Smooth muscle cell (in vitro differentiated cells): ENCODE measurements at regions not wholly inside any gene's neighbourhood (a gene's known extent, or its start where the extent isn't known, plus 50 kb on each side); places are given as distances from the start of the nearest gene placed in this dataset.

Source experiments
- DNase-seq: peaks from one replicate; lab custom pipeline; 2025; ENCODE audit not compliant: unreplicated experiment; lab: John Stamatoyannopoulos, UW
- H2AFZ ChIP-seq: fragments of 200-600 bp; sonication (generic); 2 replicates; pipeline ENCODE4 v1.6.0; 2016; ENCODE audit warnings: antibody characterized with exemption, low read depth, mild to moderate bottlenecking
- H3F3A ChIP-seq: fragments of 200-600 bp; sonication (generic); 2 replicates; pipeline ENCODE4 v1.6.0; 2017; ENCODE audit warnings: antibody characterized with exemption, low read depth
- H3K27ac ChIP-seq: fragments of 200-600 bp; sonication (generic); 2 replicates; pipeline ENCODE4 v1.5.1; 2016; ENCODE audit warnings: low read depth, mild to moderate bottlenecking
- H3K27me3 ChIP-seq: fragments of 200-600 bp; sonication (generic); 2 replicates; pipeline ENCODE4 v1.6.1; 2016; ENCODE audit warnings: low read depth, mild to moderate bottlenecking
- H3K36me3 ChIP-seq: fragments of 200-600 bp; sonication (generic); 2 replicates; pipeline ENCODE4 v1.5.1; 2016; ENCODE audit warnings: low read depth
- H3K4me1 ChIP-seq: fragments of 200-600 bp; sonication (generic); 2 replicates; pipeline ENCODE4 v1.5.1; 2016; ENCODE audit warnings: low read depth
- H3K4me2 ChIP-seq: fragments of 200-600 bp; sonication (generic); 2 replicates; pipeline ENCODE4 v1.6.0; 2016; ENCODE audit warnings: mild to moderate bottlenecking
- H3K4me3 ChIP-seq: fragments of 200-600 bp; sonication (generic); 2 replicates; pipeline ENCODE4 v1.5.1; 2016; ENCODE audit warnings: mild to moderate bottlenecking
- H3K79me2 ChIP-seq: fragments of 200-600 bp; sonication (generic); 2 replicates; pipeline ENCODE4 v1.6.0; 2016; ENCODE audit warnings: low read depth, mild to moderate bottlenecking
- H3K9ac ChIP-seq: fragments of 200-600 bp; sonication (generic); 2 replicates; pipeline ENCODE4 v1.6.0; 2016; ENCODE audit warnings: low read depth
- H3K9me3 ChIP-seq: fragments of 200-600 bp; sonication (generic); replicated peaks from 2 replicates; pipeline ENCODE4 v1.5.1; 2016; ENCODE audit warnings: low read depth
- H4K20me1 ChIP-seq: fragments of 200-600 bp; sonication (generic); 2 replicates; pipeline ENCODE4 v1.6.0; 2016; ENCODE audit warnings: low read depth
- WGBS: methylation state at CpG from one replicate; pipeline ENCODE4 v1.1.7; 2016; ENCODE audit warnings: low lambda C conversion rate; 5-methylcytosine and 5-hydroxymethylcytosine counted together
- TF ChIP-seq, protein P1 (sequence below): fragments of 200-600 bp; sonication (generic); IDR thresholded peaks from 2 replicates; pipeline ENCODE4 v1.5.1; 2017; ENCODE audit warnings: borderline replicate concordance, mild to moderate bottlenecking, antibody characterized with exemption; ENCODE audit not compliant: insufficient read depth, poor library complexity, severe bottlenecking

DNA sequence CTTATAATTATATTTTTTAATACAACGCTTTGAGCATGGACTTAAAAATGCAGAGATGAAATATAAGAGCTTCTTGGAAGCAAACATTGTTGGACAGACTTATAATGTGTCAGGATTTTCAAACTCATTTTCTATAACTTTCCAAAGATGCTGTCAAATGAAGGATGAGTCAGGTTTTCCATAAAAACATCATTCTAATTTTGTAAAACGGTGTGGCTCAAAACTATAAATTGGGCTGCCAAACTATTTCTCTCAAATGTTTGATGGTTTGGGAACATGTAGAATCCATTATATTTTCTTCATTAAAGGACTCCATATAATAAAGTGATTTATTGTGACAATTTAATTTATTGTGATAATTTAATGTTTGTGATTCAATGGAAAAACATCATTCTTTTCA, 511.2 kb downstream of the USP25 start:
- Histone ChIP-seq H3K36me3 (no peaks in the 10 kb centered on the region), H3K9me3 (no peaks in the 10 kb centered on the region), H2AFZ (no peak overlapping the region), H3K27ac (no peak overlapping the region), H3K4me1 (no peaks in the 10 kb centered on the region), H4K20me1 (no peaks in the 10 kb centered on the region), H3K4me3 (no peak overlapping the region), H3K9ac (no peak overlapping the region), H3K27me3 (no peaks in the 10 kb centered on the region), H3K79me2 (no peaks in the 10 kb centered on the region), H3K4me2 (no peak overlapping the region), H3F3A (no peaks in the 10 kb centered on the region)
- WGBS, result 90% methylated on average over 2 of the region's 2 CpGs
- no peak for DNase-seq
- TF ChIP-seq, protein P1, sequence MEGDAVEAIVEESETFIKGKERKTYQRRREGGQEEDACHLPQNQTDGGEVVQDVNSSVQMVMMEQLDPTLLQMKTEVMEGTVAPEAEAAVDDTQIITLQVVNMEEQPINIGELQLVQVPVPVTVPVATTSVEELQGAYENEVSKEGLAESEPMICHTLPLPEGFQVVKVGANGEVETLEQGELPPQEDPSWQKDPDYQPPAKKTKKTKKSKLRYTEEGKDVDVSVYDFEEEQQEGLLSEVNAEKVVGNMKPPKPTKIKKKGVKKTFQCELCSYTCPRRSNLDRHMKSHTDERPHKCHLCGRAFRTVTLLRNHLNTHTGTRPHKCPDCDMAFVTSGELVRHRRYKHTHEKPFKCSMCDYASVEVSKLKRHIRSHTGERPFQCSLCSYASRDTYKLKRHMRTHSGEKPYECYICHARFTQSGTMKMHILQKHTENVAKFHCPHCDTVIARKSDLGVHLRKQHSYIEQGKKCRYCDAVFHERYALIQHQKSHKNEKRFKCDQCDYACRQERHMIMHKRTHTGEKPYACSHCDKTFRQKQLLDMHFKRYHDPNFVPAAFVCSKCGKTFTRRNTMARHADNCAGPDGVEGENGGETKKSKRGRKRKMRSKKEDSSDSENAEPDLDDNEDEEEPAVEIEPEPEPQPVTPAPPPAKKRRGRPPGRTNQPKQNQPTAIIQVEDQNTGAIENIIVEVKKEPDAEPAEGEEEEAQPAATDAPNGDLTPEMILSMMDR, result no peak

DNA sequence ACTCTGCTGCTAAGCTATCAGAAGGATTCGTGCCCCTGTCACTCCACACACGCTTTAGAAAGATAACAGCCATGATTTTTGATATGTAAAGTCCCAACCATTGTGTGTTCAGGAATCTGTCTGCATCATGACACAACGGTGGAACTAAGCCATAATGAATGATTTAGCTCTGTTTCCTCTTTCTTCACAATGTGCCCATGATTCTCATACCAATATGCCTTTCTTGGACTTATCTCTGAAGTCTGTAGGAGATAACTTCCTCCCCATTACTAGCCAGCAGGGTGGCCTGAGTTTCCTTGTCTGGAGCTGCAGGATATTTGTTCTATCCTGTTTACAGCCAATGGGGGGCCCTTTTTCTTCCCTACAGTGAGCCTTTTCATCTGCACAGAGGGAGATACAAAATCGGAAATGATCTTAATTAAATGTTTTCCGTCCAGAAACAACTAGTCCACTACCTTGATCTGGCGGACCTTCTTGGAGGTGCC, 511.7 kb downstream of the USP25 start:
- H3K27ac ChIP-seq, result no peak overlapping the region
- WGBS, result 31% methylated on average over 6 of the region's 6 CpGs
- H3K36me3 ChIP-seq, result no peaks in the 10 kb centered on the region
- H3K79me2 ChIP-seq, result no peaks in the 10 kb centered on the region
- no peak overlapping the region for H3K4me2 ChIP-seq
- no peaks in the 10 kb centered on the region for H3K27me3 ChIP-seq
- H3K4me3 ChIP-seq, result no peak overlapping the region
- H3K9me3 ChIP-seq, result no peaks in the 10 kb centered on the region
- H4K20me1 ChIP-seq, result no peaks in the 10 kb centered on the region
- H3K9ac ChIP-seq, result no peak overlapping the region
- H2AFZ ChIP-seq, result peak overlapping the region; percentile 26
- H3K4me1 ChIP-seq, result no peaks in the 10 kb centered on the region
- no peaks in the 10 kb centered on the region for H3F3A ChIP-seq
- DNase-seq, result no peak
- TF ChIP-seq, protein P1, result no peak

DNA sequence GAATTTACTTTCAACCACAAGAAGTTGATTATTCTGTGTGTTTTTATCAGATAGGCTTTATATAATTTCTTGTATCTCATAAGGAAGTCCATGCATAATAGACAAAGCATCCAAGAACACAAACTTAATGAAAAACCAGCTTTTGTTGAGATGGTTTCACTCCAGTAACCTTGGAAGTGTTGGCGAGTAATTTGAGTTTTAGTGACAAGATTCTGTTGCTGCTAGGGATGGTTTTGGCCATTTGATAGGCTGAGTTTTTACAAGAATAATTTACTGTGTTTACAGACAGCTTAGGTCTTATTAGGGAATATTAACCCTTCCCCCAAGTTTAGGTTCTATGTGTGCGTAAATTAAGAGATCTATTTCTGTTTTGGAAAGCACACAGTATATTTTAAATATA, 513.6 kb downstream of the USP25 start:
- no peak overlapping the region for H3K9ac ChIP-seq
- H3K4me3 ChIP-seq, result no peak overlapping the region
- H3F3A ChIP-seq, result no peaks in the 10 kb centered on the region
- no peaks in the 10 kb centered on the region for H3K9me3 ChIP-seq
- no peak overlapping the region for H3K27ac ChIP-seq
- no peak overlapping the region for H3K4me2 ChIP-seq
- no peaks in the 10 kb centered on the region for H4K20me1 ChIP-seq
- no peaks in the 10 kb centered on the region for H3K36me3 ChIP-seq
- H2AFZ ChIP-seq, result no peak overlapping the region
- no peaks in the 10 kb centered on the region for H3K79me2 ChIP-seq
- no peaks in the 10 kb centered on the region for H3K27me3 ChIP-seq
- no peaks in the 10 kb centered on the region for H3K4me1 ChIP-seq
- 79% methylated on average over 2 of the region's 2 CpGs for WGBS
- no peak for DNase-seq
- TF ChIP-seq, protein P1, result no peak

DNA sequence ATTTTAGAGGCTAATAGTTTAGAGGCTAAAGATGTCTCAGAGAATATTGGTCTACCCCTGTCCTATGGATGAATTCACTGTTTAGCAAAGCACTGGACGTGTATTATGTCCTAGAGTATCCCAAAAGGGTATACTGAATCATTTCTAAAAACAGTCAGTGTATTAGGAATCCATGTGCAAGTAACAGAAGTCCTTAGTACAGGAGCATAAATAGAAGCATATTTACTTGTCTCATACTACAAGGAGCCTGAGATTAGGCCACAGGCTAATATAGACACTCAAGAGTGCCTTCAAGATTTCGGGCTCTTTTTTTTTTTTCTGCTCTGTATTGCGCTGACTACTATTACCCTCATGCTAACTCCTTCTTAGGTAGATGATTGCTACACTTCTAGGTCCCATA, 518.9 kb downstream of the USP25 start:
- Histone ChIP-seq H3K9ac (no peak overlapping the region), H3K4me2 (no peak overlapping the region), H2AFZ (no peak overlapping the region), H3K36me3 (no peaks in the 10 kb centered on the region), H3F3A (no peaks in the 10 kb centered on the region), H3K27me3 (no peaks in the 10 kb centered on the region), H3K27ac (no peak overlapping the region), H3K79me2 (no peaks in the 10 kb centered on the region), H3K4me3 (no peak overlapping the region), H3K4me1 (no peaks in the 10 kb centered on the region), H4K20me1 (no peaks in the 10 kb centered on the region), H3K9me3 (no peaks in the 10 kb centered on the region)
- no peak for DNase-seq
- TF ChIP-seq, protein P1, result no peak
- 95% methylated on average over 3 of the region's 3 CpGs for WGBS
